Sigmoid colon (tissue), 4 donors: ENCODE measurements at regions not wholly inside any gene's neighbourhood (a gene's known extent, or its start where the extent isn't known, plus 50 kb on each side); places are given as distances from the start of the nearest gene placed in this dataset.

Experiments used
- CTCF ChIP-seq, 4 experiments: fragments of 450-650 bp in 3 of 4; fragments of 200-600 bp in 1 of 4; IDR thresholded peaks; one replicate each; pipeline ENCODE4 v1.5.1; 2016 to 2019; ENCODE audit warnings: antibody characterized with exemption in 4 of 4, mild to moderate bottlenecking in 3 of 4, moderate library complexity in 2 of 4
- EP300 ChIP-seq, 4 donors: sonication (generic); formaldehyde crosslinking; IDR thresholded peaks; one replicate each; pipeline ENCODE4 v1.6.1; 2017; ENCODE audit warnings: antibody characterized with exemption in 4 of 4
- POLR2AphosphoS5 ChIP-seq, 4 donors: sonication (generic); formaldehyde crosslinking; IDR thresholded peaks; one replicate each; pipeline ENCODE4 v1.6.1; 2017; ENCODE audit warnings: antibody characterized with exemption in 4 of 4

GRCh38 chr1:4002741-4003140 is 102.7 kb upstream of the C1orf174 start:
- no peak for TF ChIP-seq CTCF (IDR thresholded peaks at IDR 0.05)
- no peak for TF ChIP-seq EP300 (IDR thresholded peaks at IDR 0.05)
- TF ChIP-seq POLR2AphosphoS5 (IDR thresholded peaks at IDR 0.05): no peak
